Endometrium (tissue), 2 donors: ENCODE measurements at regions not wholly inside any gene's neighbourhood (a gene's known extent, or its start where the extent isn't known, plus 50 kb on each side); places are given as distances from the start of the nearest gene placed in this dataset.

ENCODE experiments used
- FAIRE-seq: peaks from 2 replicates; lab custom pipeline; 2012; peaks lifted over from hg19 to GRCh38; lab: Jason Lieb, UNC
- donor health status: control.
- donor health status: control.

DNA sequence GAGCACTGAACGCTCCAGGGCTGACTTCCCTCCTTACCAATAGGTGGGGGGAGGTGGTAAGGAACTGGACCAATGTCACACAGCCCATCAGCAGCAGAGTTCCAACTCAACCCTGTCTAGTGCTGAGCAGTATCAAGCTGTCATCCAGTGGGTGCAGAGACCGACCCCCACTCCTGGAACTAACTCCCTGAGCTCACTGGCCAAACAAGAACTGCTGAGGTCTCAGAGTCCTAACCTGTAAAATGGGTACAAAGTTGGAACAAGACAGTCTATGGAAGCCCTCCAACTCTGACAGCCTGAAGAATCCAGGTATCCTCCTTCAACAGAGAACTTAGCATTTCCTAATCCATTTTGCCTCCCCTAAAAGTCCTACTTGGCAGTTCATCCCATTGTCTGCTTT, 91.1 kb upstream of the CLMN start:
- no peak for FAIRE-seq

DNA sequence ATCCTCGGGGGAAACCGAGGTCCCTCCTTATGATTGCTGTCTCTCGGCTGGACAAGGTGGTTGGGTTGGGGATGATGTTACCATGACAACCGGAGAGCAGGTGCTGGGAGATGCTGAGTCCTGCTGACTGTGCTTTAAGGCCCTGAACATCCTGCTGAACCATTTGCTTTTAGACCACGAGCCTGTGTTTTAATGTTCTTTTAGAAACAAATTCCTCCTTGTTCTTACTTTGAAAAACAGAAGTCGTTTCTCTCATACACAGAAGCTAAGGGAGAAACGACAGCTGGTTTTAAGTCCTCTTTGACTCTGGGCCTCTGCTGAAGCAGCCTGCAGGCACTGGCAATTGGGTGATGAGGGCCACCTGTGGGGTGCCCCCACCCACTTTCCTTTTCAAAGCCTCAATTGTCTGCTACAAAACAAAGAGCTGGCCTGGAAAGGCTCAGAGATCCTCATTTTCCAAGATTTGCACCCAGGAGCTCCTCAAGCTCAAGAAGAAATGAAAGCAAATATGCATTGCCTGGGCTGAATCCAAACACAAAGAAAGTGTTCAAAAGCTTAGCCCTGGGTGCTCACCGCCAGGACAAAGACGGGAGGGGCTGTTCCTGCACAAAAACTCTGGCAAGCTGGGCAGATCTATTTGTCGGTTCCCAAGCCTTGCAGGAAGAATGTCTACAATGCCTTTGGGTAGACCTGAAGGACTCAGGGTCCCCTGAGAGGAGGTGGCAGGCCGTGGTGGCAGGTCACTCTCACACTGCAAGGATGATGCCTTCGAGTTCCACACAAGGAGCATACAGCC, 90.0 kb upstream of the CLMN start:
- FAIRE-seq = no peak

DNA sequence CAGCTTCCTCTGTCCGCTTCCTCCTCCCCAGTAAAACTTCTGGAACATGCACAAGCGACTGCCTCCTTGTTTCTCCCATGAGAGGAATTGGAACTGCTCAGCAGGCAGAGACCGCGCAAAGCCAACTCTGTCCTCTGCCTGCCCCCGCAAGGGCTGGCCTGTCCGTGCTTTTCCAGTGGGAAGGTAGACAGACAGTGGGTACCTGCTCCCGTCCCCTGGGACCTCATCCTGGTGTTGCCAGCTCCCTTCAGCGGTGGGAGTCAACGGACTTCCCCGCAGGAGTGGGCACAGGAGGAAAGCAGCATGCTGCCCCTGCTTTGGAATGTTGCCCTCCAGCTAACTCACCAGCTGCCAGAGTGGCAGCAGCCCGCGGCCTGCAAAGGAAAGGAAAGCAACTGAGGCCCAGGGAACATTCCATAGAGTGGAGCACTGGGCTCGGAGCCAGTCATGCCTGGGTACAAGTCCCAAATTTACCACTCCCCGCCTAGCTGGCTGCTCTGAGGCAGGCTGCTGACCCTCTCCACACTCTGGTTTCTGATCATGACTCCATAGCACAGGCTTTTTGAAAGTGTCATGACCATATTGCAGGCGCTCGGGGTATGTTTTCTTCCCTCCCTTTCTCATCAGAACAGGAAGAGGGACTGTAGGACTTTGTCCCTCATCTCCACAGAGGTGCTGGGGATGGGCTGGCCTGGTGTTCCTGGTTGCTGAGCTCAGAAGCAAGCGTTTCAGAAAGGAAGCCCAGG, 89.2 kb upstream of the CLMN start:
- FAIRE-seq = no peak

DNA sequence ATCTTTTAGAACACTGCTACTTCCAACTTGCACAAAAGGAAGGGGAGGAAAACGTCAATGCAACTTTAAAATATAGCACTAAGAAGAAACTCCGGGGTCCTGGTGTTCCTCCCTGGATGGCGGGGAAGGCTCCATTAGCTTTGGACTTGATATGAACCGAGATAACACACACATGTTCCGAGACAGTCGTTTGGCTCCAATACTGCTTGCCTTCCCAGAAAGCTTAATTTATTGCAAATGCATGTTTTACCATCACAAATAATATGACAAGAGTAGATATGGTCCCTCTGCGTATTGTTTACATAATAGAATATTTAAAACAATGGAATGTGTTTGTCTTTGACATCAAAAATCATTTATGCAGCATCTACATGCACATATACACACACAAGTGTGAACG, 87.6 kb upstream of the CLMN start:
- no peak for FAIRE-seq

DNA sequence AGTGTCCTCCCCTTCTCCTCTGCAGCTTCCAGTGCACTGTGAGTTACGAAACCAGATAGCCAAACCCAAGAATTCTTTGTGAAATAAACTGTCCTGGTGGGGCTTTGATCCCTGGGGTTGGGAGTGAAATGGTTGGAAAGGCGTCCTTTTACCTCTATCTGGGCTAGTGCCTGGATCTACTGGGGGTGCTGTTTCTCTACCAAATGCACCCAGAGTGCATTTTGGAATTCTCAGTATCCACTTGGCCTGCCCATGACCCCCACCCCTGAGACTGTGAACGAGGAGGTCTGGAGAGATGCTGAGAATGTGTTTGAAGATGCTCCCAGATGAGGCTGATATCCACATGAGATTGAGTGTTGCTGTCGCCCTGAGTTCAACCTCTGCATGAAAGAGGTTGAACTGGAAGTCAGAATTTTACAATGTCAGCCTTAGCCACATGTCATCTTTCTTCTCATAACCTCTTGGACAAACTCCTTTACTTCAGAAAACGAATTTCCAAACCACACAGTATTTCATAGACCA, 87.1 kb upstream of the CLMN start:
- peak; percentile 82 for FAIRE-seq

DNA sequence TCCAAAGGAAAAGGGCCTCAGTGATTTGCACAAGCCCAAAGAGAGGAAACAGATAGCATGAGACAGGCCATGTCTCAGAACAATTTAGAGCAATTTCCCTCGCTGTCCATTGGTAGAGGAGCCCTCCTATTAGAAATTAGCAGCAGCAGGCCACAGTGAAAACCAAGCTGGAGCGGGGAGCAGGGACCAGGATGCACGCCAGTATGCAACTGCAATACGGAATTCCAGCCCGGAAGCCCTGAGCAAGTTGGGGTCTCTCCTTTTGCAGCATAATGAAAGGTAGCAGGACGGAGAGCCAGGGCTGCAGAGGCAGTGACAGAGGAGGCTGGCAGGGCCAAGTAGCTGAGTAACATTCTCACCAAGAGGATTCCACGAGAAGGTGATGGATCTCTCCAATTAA, 84.9 kb upstream of the CLMN start:
- FAIRE-seq = no peak

DNA sequence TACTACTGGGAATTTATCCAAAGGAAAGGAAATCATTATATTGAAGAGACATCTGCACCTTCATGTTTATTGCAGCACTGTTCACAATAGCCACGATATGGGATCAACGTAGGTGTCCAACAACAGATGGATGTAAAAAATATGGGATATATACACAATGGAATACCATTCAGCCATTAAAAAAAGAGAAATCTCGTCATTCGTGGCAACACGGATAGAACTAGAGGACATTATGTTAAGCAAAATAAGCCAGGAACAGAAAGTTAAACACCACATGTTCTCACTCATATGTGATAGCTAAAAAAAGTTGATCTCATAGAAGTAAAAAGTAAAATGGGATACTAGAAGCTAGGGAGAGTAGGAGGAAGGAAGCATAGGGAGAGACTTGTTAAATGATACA, 82.9 kb upstream of the CLMN start:
- no peak for FAIRE-seq

DNA sequence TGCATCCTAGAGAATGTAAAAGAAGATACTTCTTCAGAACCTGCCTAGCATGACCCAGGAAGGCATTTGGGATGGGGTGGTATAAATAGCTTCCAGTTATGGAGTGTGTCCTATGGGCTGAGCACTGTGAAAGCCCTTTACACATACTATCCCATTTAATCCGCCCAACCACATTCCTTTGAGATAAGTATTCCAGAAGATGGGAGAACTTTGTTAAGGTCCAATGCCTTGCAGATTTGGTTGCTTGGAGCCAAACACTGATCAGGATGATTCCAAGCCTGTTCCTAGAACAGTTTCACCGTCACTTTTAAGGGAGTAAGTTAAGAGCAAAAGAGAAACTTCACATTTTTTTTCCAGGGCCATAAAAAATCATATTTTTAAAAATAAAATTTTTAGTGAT, 82.5 kb upstream of the CLMN start:
- no peak for FAIRE-seq

DNA sequence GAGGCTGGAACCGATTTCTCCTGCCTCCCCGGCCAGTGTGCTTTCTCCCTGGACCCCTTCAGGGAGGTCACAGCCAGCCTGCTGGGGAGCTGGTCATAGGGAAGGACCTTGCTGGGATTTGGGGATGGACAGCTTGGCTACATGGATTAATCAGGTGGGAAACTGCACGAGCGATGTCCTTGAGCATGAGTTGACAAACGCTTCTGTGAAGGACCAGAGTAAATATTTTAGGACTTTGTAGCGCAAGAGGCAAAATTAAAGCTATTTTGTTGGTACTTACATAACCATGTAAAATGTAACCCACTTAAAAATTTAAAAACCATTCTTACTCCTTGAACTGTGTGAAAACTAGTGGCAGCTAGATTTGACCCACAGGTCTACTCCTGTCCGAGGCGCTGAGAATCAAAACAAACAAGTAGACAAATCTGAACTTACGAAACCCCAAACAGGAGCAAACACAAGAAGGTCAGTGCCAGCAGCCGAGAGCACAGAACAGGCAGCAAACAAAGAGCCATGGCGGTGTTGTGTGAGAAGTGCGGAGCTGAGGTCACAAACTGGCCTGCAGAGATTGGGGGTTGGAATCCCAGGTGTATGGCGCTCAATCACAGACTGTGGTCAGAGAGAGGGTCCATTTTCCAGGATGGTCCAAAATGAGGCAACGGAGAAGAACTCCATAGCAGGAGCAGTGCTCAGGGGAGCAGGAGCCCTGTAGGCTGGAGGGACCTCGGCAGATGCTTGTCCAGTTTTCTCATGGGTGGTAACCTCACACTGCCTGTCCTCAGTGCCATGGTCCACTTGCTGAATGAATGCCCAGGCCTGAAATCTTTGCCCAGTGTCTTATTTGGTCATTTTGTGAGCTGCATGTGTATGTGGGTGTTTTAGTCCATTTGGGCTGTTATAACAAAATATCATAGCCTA, 79.2 kb upstream of the CLMN start:
- FAIRE-seq = no peak

DNA sequence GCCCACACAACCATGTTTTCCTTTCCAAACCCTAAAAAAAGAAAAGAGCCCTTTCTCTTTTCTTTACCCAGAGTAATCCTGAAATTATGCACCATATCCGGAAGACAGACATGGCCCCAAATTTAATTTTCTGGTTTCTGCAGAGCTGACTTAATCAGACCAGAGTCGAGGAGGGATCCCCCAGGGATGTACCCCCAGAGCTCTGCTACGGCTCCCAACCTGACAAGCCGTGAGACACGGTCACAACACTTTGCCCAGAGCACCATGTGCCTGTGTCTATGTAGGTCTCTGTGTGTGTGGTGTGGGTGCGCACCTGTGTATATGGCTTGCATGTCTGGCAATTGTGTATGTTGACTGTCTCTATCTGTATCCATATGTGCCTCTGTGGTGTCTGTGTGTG, 77.6 kb upstream of the CLMN start:
- FAIRE-seq = no peak

DNA sequence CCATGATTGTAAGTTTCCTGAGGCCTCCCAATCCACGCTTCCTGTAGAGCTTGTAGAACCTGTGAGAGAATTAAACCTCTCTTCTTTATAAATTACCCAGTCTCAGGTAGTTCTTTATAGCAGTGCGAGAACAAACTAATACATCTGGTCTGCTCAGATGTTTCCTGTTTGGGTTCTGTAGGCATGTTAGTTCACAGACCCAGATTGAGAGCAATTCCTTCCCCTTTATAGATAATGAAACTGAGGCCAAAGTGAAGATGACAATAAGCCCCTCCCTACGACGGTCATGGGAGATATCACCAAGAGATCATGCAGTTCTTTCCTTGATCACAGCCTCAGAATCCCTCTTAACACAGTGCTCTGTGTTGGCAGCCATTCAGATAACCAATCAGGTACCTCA, 76.5 kb upstream of the CLMN start:
- FAIRE-seq = no peak

DNA sequence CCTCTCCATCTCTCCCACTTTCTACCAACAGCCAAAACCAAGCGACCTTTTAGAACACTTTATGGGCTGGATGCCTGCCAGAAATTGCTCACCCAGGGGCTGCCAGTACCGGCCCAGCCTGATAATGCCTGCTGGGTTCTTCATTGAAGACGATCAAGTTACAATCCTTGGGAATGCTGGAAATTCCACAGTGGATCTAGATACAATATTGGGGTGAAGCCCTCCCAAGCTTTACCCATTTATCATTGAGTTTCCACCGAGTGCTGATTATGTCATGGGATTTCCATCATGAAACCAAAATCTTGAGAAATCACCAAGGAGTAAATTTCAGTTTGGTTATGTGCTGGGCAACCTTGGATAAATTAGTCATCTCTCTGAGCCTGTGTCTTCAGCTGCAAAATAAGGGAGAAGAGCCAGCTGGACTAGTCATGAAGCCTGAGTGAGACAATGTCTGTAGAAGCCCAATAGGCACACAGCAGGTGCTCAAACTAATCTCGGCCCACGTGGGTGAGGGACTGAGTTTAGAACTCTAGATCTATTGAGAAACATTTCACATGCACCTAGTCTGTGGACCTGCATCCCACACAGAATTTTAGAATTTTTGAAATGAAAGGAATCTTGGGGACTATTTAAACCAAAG, 75.5 kb upstream of the CLMN start:
- FAIRE-seq = no peak

DNA sequence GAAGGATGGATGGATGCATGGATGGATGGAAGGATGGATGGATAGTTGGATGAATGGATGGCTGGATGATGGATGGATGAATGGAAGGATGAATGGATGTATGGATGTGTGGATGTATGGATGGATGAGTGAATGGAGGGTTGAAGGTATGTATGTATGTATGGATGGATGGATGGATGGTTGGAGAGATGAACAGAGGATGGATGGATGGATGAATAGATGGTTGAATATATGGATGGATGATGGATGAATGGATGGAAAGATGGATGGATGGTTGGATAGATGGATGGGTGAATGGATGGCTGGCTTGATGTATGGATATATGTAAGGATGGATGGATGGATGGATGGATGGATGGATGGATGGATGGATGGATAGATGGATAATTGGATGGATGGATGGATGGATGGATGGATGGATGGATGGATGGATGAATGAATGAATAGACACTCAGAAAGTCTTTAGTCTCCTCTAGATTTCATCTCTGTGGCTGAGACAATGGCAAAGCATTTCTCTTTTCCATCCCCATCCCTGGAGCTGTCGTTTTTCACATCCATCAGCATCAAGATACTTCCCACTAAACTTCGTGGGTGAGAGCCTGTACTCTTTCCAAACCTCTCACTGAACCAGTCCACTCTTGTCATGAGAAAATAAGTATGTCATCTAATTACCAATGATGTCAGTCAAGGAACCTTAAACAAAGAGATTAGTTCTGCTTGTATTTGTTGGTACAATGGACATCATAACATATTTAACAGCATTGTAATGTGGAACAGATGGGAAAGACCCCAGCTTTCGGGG, 74.8 kb upstream of the CLMN start:
- no peak for FAIRE-seq

DNA sequence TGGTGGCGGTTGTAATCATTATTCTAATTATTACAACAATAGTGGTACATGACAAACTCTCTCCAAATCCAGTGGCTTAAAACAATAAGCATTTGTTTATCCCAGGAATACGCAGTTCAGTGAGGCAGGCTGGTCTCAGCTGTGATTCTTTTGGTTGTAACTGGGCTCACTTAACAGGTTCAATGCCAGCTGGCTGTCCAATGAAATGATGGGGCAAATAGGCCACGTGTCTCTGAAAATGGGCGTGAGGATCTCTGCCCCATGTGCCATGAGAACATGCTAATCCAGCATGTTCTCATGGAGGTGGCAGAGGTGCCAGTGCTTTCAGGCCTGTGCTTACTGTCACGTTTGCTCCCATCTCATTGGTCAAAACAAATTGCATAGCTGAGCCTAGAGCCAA, 73.1 kb upstream of the CLMN start:
- FAIRE-seq = no peak

DNA sequence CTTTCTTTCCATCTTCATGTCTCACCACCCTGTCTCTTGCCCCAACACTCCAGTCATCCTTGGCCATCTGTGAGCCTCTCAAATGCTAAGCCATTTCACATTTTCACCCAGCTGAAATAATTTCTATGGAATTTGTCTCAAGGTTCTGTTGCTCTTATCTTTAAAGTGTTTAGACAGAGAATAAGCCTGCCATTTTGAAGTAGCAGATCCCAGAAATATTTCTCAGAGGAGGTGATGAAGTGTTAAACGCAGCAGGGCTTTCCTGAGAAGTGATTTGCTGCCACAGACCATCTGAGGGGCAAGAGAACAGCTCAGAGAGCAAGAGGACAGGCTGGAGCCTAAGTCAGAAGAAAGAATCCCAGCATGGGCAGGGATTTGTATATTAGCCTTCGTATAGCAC, 71.6 kb upstream of the CLMN start:
- FAIRE-seq = no peak

DNA sequence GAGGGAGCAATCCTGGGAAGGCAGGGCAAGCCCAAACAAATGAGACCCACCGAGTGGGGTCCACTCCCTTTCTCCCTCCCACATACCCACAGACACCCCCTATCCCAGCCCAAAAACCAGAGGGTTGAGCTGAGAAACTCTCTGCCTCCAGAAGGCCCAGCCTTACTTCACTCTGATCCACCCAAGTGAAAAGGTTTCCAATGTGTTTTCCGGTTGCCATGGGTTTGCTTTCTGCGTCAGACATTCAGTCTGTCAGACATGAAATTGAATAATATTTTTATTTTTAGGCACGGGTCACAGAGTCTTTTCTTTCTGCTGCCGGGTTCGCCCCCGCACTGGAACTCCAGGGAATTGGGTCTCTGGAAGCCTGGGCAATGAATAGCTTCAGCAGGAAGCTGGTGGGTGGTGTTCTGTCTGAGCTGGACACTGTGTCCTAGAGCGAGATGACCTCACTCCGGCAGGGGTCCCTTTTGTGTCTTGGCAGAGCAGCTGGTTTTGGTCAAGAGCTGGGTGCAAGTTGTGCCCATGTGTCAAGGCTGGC, 69.8 kb upstream of the CLMN start:
- FAIRE-seq = no peak

DNA sequence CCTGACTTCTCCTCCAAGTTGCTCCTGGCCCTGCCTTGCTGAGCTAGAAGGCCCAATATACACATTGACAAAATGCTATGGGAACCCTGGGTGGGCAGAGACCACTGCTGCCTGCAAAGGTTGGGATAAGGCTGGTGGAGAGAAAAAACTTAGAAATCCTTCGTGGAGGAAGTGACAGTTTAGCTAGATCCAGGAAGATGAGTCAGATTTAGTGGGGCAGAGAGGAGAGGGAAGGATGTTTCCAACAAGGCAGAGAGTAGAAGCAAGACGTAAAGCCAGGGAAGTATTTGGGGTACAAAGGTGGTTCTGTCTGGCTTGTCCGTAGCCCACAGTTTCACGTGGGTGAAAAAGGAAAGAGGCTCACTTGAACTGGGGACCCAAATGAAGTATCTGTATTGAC, 69.0 kb upstream of the CLMN start:
- FAIRE-seq = no peak

DNA sequence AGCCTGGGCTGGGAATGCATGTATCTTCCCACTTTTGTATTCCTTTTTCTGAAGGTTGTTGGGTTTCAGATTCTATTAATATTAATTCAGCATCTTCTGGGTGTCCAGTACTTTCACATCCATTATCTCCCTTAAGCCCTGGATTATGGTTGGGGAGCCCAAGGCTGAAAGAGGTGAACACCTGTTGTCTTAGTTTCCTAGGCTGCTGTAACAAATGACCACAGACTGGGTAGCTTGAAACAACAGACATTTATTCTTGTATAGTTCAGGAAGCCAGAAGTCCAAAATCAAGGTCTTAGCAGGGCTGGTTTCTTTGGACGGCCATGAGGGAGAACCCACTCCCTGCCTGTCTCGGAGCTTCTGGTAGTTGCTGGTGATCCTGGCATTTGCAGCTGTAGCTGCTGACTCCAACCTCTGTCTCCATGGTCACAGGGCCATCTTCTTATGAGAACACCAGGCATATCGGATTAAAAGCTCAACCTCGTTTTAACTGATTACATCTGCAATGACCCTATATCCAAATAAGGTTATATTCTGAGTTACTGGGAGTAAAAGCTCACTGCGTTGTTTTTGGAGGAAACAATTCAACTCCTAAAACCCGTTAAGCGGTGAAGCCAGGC, 68.2 kb upstream of the CLMN start:
- no peak for FAIRE-seq

DNA sequence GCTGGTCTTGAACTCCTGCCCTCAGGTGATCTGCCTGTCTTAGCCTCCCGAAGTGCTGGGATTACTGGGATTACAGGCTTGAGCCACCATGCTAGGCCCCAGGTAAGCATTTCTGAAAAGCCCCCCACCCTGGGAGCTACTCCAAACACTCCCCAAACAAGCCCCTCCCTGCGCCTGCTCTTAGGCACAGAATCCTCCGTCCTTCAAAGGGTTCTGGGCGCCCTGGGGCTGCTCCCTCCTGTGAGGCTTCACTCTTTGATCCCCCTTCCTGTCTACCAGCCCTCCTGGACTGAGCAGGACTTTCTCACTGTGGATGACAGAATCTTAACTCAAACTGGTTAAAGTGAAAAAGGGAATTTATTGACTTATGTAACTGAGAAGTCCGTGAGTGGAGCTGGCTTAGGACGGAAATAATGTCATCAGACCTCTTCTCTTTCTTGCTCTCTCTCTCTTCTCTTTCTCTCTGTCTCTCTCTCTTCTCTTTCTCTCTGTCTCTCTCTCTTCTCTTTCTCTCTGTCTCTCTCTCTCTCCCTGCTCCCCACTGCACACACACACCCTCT, 66.9 kb upstream of the CLMN start:
- FAIRE-seq = no peak

DNA sequence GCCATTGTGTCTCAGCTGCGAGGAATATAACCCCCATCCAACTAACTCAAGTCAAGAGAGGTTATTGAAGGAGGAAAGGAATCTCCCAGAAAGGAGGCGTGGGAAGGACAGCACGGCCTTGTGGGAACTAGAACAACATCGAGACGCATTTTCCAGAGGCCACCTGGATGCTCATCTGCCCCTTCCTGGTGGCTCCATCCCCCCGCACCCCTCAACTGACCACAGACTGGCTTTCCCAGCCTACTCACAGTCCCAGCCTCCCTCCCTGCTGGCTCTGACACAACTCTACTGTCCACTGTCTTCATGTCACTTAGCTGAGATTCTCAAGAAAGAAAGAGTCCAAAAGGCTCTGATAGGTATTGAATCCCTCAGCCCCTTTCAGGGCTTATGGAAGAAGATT, 66.0 kb upstream of the CLMN start:
- no peak for FAIRE-seq
